Endothelial cell of umbilical vein (primary cell): ENCODE measurements at regions not wholly inside any gene's neighbourhood (a gene's known extent, or its start where the extent isn't known, plus 50 kb on each side); places are given as distances from the start of the nearest gene placed in this dataset.

ENCODE experiments used
- EZH2 ChIP-seq: IDR thresholded peaks from 2 replicates; pipeline ENCODE4 v1.6.1; 2012; ENCODE audit warnings: borderline replicate concordance, low read depth, mild to moderate bottlenecking, moderate library complexity, low read length, inconsistent platforms; ENCODE audit not compliant: severe bottlenecking
- FOS ChIP-seq: IDR thresholded peaks from 2 replicates; pipeline ENCODE4 v1.6.1; 2011; ENCODE audit warnings: mild to moderate bottlenecking, low read length, moderate library complexity, borderline replicate concordance; ENCODE audit not compliant: insufficient read depth
- GATA2 ChIP-seq: IDR thresholded peaks from 2 replicates; pipeline ENCODE4 v1.7.0; 2011; ENCODE audit warnings: low read depth, mild to moderate bottlenecking, moderate library complexity, mixed read lengths, low read length; ENCODE audit not compliant: insufficient read length, insufficient read depth
- JUN ChIP-seq: IDR thresholded peaks from 2 replicates; pipeline ENCODE4 v1.6.1; 2011; ENCODE audit warnings: borderline replicate concordance, low read depth; ENCODE audit not compliant: insufficient read length, insufficient read depth
- POLR2A ChIP-seq: IDR thresholded peaks from 2 replicates; pipeline ENCODE4 v1.6.1; 2012; ENCODE audit warnings: low read depth, mild to moderate bottlenecking, control low read depth, low read length
- POLR2AphosphoS5 ChIP-seq: IDR thresholded peaks from 2 replicates; pipeline ENCODE4 v1.6.1; 2012; ENCODE audit warnings: low read depth, mild to moderate bottlenecking, control low read depth, low read length, moderate library complexity; ENCODE audit not compliant: insufficient read depth
- TF ChIP-seq, protein P1 (sequence below), 2 donors: IDR thresholded peaks; 1 replicate in 1 of 2; 2 replicates in 1 of 2; pipeline ENCODE4 v1.5.1; 2011; ENCODE audit warnings: low read length in 2 of 2, mild to moderate bottlenecking in 2 of 2, moderate library complexity in 2 of 2, control low read depth in 1 of 2, inconsistent platforms in 1 of 2, low read depth in 1 of 2; ENCODE audit not compliant: insufficient read depth in 1 of 2; ENCODE audit errors: extremely low read depth in 1 of 2
- TF ChIP-seq, protein P2 (sequence below): IDR thresholded peaks from 2 replicates; pipeline ENCODE4 v1.6.1; 2011; ENCODE audit not compliant: insufficient read depth, insufficient read length

DNA sequence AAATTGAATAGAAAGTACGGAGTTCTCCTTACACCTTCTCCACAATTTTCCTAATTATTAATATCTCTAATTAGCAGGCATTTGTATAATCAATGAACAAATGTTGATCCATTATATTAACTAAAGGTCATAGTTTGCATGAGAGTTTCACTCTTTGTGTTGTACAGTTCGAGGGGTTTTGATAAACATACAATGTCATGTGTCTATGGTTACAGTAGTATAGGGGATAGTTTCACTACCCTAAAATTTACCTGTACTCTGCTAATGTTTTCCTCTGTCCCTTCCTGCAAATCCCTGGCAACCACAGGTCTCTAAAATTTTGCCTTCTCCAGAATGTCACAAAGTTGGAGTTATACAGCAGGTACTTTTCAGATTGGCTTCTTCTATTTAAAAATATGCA lies 1199.8 kb upstream of the GJE1 start:
- TF ChIP-seq, protein P1, sequence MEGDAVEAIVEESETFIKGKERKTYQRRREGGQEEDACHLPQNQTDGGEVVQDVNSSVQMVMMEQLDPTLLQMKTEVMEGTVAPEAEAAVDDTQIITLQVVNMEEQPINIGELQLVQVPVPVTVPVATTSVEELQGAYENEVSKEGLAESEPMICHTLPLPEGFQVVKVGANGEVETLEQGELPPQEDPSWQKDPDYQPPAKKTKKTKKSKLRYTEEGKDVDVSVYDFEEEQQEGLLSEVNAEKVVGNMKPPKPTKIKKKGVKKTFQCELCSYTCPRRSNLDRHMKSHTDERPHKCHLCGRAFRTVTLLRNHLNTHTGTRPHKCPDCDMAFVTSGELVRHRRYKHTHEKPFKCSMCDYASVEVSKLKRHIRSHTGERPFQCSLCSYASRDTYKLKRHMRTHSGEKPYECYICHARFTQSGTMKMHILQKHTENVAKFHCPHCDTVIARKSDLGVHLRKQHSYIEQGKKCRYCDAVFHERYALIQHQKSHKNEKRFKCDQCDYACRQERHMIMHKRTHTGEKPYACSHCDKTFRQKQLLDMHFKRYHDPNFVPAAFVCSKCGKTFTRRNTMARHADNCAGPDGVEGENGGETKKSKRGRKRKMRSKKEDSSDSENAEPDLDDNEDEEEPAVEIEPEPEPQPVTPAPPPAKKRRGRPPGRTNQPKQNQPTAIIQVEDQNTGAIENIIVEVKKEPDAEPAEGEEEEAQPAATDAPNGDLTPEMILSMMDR (IDR thresholded peaks at IDR 0.05; ENCODE audit: extremely low read depth in 1 of 2, insufficient read depth in 1 of 2, low read depth in 1 of 2, low read length in 2 of 2), result no peak
- no peak for TF ChIP-seq POLR2A
- no peak for TF ChIP-seq FOS
- no peak for TF ChIP-seq EZH2
- TF ChIP-seq, protein P2, sequence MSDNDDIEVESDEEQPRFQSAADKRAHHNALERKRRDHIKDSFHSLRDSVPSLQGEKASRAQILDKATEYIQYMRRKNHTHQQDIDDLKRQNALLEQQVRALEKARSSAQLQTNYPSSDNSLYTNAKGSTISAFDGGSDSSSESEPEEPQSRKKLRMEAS, result no peak
- TF ChIP-seq POLR2AphosphoS5, result no peak
- TF ChIP-seq GATA2, result no peak
- no peak for TF ChIP-seq JUN
